BJ (cell line): ENCODE measurements at regions not wholly inside any gene's neighbourhood (a gene's known extent, or its start where the extent isn't known, plus 50 kb on each side); places are given as distances from the start of the nearest gene placed in this dataset.

Source experiments
- CTCF ChIA-PET: fragments of 350-600 bp; formaldehyde crosslinking; extraction: SDS; loops from one replicate; lab custom pipeline; 2021; ENCODE audit warnings: antibody characterized with exemption, inconsistent platforms; lab: Yijun Ruan, JAX
- POLR2A ChIA-PET: fragments of 300-600 bp; sonication (Branson Sonifier 250); formaldehyde crosslinking; extraction: SDS; loops from one replicate; lab custom pipeline; 2021; ENCODE audit warnings: antibody characterized with exemption; lab: Charles Lee
- DNase-seq: peaks from one replicate; pipeline ENCODE4 v3.0.0-alpha.2; 2011; ENCODE audit warnings: low read depth
- H3K27me3 ChIP-seq: 2 replicates; pipeline ENCODE4 v1.6.0; 2011; ENCODE audit warnings: low read length; ENCODE audit not compliant: control insufficient read depth, insufficient read depth
- H3K36me3 ChIP-seq: 2 replicates; pipeline ENCODE4 v1.5.1; 2011; ENCODE audit warnings: low read length; ENCODE audit not compliant: control insufficient read depth, insufficient read depth
- H3K4me3 ChIP-seq: 2 replicates; pipeline ENCODE4 v1.5.1; 2011; ENCODE audit warnings: low read depth, mild to moderate bottlenecking, control low read depth, low read length
- CTCF ChIP-seq: IDR thresholded peaks from 2 replicates; pipeline ENCODE4 v1.5.1; 2011; ENCODE audit warnings: low read depth, mild to moderate bottlenecking, control low read depth, inconsistent platforms, low read length, moderate library complexity; ENCODE audit not compliant: insufficient read depth

- no peak overlapping the region for H3K4me3 ChIP-seq
- TF ChIP-seq CTCF, result no peak
- ChIA-PET POLR2A (no interaction called here), CTCF (interaction anchor here (0.6 kb wide), 1 partner anchor 238 kb away, joined by 3 read pairs; no protein-coding TSS in a partner anchor)
- no peaks in the 10 kb centered on the region for H3K27me3 ChIP-seq
- H3K36me3 ChIP-seq, result no peaks in the 10 kb centered on the region
- DNase-seq, result no peak
Observed at GRCh38 chrX:120794525-120794975, 81.1 kb downstream of the CT47B1 start.

- H3K36me3 ChIP-seq, result no peaks in the 10 kb centered on the region
- H3K27me3 ChIP-seq, result no peaks in the 10 kb centered on the region
- POLR2A ChIA-PET, result no interaction called here
- H3K4me3 ChIP-seq, result no peak overlapping the region
- DNase-seq, result no peak
- no peak for TF ChIP-seq CTCF
- CTCF ChIA-PET, result no interaction called here
Observed at GRCh38 chrX:120793098-120793497, 82.6 kb downstream of the CT47B1 start.

- Histone ChIP-seq H3K36me3 (no peaks in the 10 kb centered on the region), H3K4me3 (no peak overlapping the region), H3K27me3 (no peaks in the 10 kb centered on the region)
- TF ChIP-seq CTCF, result no peak
- CTCF ChIA-PET, result interaction anchor here (0.6 to 2.3 kb wide), 7 partner anchors 10 to 1065 kb away, joined by 3 to 9 read pairs (median 3); no protein-coding TSS in a partner anchor
- POLR2A ChIA-PET, result interaction anchor here (0.6 kb wide), 1 partner anchor 62 kb away, joined by 4 read pairs; no protein-coding TSS in a partner anchor
- no peak for DNase-seq
Observed at GRCh38 chrX:120791013-120791643, 84.5 kb downstream of the CT47B1 start.

- no peak for DNase-seq
- Histone ChIP-seq H3K36me3 (no peaks in the 10 kb centered on the region), H3K4me3 (no peak overlapping the region), H3K27me3 (no peaks in the 10 kb centered on the region)
- TF ChIP-seq CTCF, result no peak
- ChIA-PET CTCF (interaction anchor here (0.6 to 2.3 kb wide), 9 partner anchors 10 to 1065 kb away, joined by 3 to 9 read pairs (median 3); no protein-coding TSS in a partner anchor), POLR2A (no interaction called here)
Observed at GRCh38 chrX:120790552-120790951, 85.1 kb downstream of the CT47B1 start.

- no peaks in the 10 kb centered on the region for H3K27me3 ChIP-seq
- peak; percentile 65 for TF ChIP-seq CTCF
- H3K36me3 ChIP-seq, result no peaks in the 10 kb centered on the region
- ChIA-PET CTCF (interaction anchor here (0.6 to 2.3 kb wide), 9 partner anchors 10 to 794 kb away, joined by 3 to 9 read pairs (median 3); no protein-coding TSS in a partner anchor), POLR2A (no interaction called here)
- H3K4me3 ChIP-seq, result no peak overlapping the region
- DNase-seq, result no peak
Observed at GRCh38 chrX:120790118-120790517, 85.5 kb downstream of the CT47B1 start.
